Esophagus squamous epithelium (tissue), 5 donors: ENCODE measurements at regions not wholly inside any gene's neighbourhood (a gene's known extent, or its start where the extent isn't known, plus 50 kb on each side); places are given as distances from the start of the nearest gene placed in this dataset.

Experiments
- DNase-seq: peaks from one replicate; lab custom pipeline; 2025; lab: John Stamatoyannopoulos, UW
- H3K27ac ChIP-seq, 4 donors: fragments of 200-600 bp; sonication (generic); one replicate each; pipeline ENCODE4 v1.5.1; 2016 to 2019; ENCODE audit warnings: mild to moderate bottlenecking in 1 of 4
- H3K27me3 ChIP-seq, 4 donors: fragments of 200-600 bp; sonication (generic); 1 replicate in 3 of 4; 2 replicates in 1 of 4; pipeline versions ENCODE4 v1.5.1 to v1.6.0; 2017 to 2021; ENCODE audit warnings: antibody characterized with exemption in 1 of 4
- H3K36me3 ChIP-seq, 3 donors: fragments of 200-600 bp; sonication (generic); one replicate each; pipeline ENCODE4 v1.5.1; 2016 to 2019
- H3K4me1 ChIP-seq, 3 donors: fragments of 200-600 bp; sonication (generic); one replicate each; pipeline ENCODE4 v1.5.1; 2017 to 2019
- H3K4me3 ChIP-seq, 4 donors: fragments of 200-600 bp; sonication (generic); 1 replicate in 3 of 4; 2 replicates in 1 of 4; pipeline ENCODE4 v1.5.1; 2016 to 2019; ENCODE audit warnings: mild to moderate bottlenecking in 2 of 4, moderate library complexity in 1 of 4
- H3K9me3 ChIP-seq, 3 donors: fragments of 200-600 bp; sonication (generic); one replicate each; pipeline ENCODE4 v1.5.1; 2016 to 2019
- CTCF ChIP-seq, 6 experiments: fragments of 450-650 bp in 4 of 6; fragments of 200-600 bp in 2 of 6; sonication (generic) in 2 of 6; IDR thresholded peaks; one replicate each; pipeline ENCODE4 v1.5.1; 2016 to 2019; ENCODE audit warnings: antibody characterized with exemption in 6 of 6, mild to moderate bottlenecking in 4 of 6, moderate library complexity in 4 of 6
- POLR2A ChIP-seq, 4 donors: fragments of 450-650 bp; IDR thresholded peaks; one replicate each; pipeline ENCODE4 v1.6.1; 2017; ENCODE audit warnings: antibody characterized with exemption in 4 of 4, mild to moderate bottlenecking in 4 of 4, moderate library complexity in 3 of 4
- WGBS, 2 donors: methylation state at CpG; one replicate each; pipeline ENCODE4 v1.1.5; 2018; 5-methylcytosine and 5-hydroxymethylcytosine counted together
- intact Hi-C: fragments of 100-400 bp; cut with DNase I; formaldehyde crosslinking; loops from one replicate; pipeline ENCODE4 v1.15.0; 2022
- donor health status: DM: yes; HTN: yes; CAD: no.

DNA sequence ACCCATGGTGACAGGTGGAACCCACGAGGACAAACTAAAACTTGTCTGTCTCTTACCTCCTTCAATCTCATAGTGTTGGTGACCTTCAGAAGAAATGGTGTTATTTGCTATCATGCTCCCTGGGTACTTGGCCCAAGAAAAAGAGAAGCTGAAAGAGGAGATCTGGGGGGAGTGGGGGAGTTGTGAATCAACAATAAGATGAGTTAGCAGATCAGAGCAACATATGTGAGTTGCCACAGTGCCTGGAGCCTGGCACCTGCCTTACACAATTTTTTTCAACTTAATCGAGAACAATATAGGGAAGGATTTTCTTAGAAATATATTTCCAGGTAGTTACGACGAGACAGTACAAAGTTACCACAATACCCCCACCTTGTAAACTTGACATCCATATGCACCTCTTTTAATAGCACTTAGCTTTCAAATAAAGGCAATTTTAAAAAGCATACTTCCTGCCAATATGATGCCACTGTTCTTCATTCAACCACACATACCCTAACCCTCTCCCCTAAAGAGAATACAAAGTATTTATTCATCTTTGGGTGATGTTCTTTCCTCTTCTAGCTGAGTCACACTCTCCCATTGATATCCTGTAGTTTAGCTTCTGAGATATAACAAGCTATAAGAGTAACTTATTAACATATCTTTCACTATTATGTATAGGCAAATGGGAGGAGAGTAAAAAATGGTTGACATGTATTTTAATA is 424.1 kb upstream of the OR4E1 start:
- peaks cover 0 to 15% (median 0%) of the 10 kb centered on the region in 3 donors for H3K4me1 ChIP-seq
- no peaks in the 10 kb centered on the region for H3K36me3 ChIP-seq
- no peak overlapping the region for H3K4me3 ChIP-seq
- 70 to 73% methylated on average over 4 of the region's 4 CpGs for WGBS, 2 donors
- H3K27me3 ChIP-seq, result no peaks in the 10 kb centered on the region
- no peak for DNase-seq
- TF ChIP-seq CTCF (IDR thresholded peaks at IDR 0.05) (no peak), POLR2A (IDR thresholded peaks at IDR 0.05) (no peak)
- peak overlapping the region; percentile 29 to 78 (median 71) for H3K27ac ChIP-seq
- intact Hi-C loops, result no loop called here
- H3K9me3 ChIP-seq, result no peaks in the 10 kb centered on the region

- H3K9me3 ChIP-seq, result no peaks in the 10 kb centered on the region
- no peaks in the 10 kb centered on the region for H3K27me3 ChIP-seq
- DNase-seq, result no peak
- peak overlapping the region; percentile 45 to 78 (median 72) for H3K27ac ChIP-seq
- no peak for TF ChIP-seq CTCF (IDR thresholded peaks at IDR 0.05)
- TF ChIP-seq POLR2A (IDR thresholded peaks at IDR 0.05), result no peak
- no peak overlapping the region for H3K4me3 ChIP-seq
- WGBS, 2 donors, result 26 to 28% methylated on average over 5 of the region's 5 CpGs
- H3K4me1 ChIP-seq, result peaks cover 0 to 15% (median 0%) of the 10 kb centered on the region in 3 donors
- intact Hi-C loops, result no loop called here
- H3K36me3 ChIP-seq, result no peaks in the 10 kb centered on the region
Measured at GRCh38 chr14:22097072-22097471, 423.5 kb upstream of the OR4E1 start.

DNA sequence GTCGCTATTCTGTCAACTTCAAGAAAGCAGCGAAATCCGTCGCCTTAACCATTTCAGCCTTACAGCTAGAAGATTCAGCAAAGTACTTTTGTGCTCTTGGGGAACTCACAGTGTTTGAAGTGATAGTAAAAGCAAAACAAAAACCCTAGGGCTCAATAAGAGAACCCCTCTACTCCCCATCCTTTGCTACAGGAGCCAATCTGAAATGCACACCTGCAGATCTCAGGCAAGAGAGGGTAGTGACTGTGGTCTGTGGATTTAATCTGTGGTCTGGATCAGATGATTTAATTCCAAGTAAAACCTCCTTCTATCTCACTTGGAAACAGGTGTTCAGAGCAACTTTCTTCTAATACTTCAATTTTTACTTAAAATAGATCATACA is 422.9 kb upstream of the OR4E1 start:
- no peaks in the 10 kb centered on the region for H3K27me3 ChIP-seq
- no peak overlapping the region for H3K4me3 ChIP-seq
- DNase-seq, result no peak
- intact Hi-C loops, result no loop called here
- WGBS, 2 donors, result 66 to 98% methylated on average over 4 of the region's 4 CpGs
- H3K9me3 ChIP-seq, result no peaks in the 10 kb centered on the region
- TF ChIP-seq CTCF (IDR thresholded peaks at IDR 0.05), result no peak
- no peak for TF ChIP-seq POLR2A (IDR thresholded peaks at IDR 0.05)
- peaks cover 0 to 15% (median 0%) of the 10 kb centered on the region in 3 donors for H3K4me1 ChIP-seq
- H3K36me3 ChIP-seq, result no peaks in the 10 kb centered on the region
- peak overlapping the region; percentile 45 to 78 (median 72) for H3K27ac ChIP-seq

DNA sequence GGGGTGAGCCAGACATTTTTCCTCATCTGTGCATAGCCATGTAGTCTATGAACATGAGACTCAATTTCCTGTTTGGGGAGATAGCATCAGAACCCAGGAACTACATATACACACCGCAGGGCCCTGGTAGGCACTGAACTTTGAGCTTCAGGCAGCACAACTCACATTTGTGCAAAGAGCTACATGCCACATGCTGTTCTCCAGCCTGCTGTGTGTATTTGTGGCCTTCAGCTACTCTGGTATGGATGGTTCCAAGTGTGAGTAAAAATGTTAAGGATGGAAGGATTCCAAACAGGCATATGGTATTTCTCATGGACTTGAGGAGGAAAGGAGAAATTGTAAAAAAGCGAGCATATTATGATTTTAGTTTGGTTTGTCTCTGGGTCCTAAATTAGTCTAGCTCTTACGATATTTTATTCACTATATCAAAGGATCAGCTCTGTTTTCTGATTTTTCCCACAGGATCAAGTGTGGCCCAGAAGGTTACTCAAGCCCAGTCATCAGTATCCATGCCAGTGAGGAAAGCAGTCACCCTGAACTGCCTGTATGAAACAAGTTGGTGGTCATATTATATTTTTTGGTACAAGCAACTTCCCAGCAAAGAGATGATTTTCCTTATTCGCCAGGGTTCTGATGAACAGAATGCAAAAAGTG is 422.4 kb upstream of the OR4E1 start:
- Histone ChIP-seq H3K9me3 (no peaks in the 10 kb centered on the region), H3K36me3 (no peaks in the 10 kb centered on the region), H3K4me3 (no peak overlapping the region), H3K4me1 (peaks cover 0 to 15% (median 0%) of the 10 kb centered on the region in 3 donors), H3K27me3 (no peaks in the 10 kb centered on the region), H3K27ac (peak overlapping the region; percentile 45 to 78 (median 72))
- TF ChIP-seq CTCF (IDR thresholded peaks at IDR 0.05) (no peak), POLR2A (IDR thresholded peaks at IDR 0.05) (no peak)
- no peak for DNase-seq
- 68 to 70% methylated on average over 4 of the region's 4 CpGs for WGBS, 2 donors
- intact Hi-C loops, result no loop called here

GRCh38 chr14:22089940-22090339 is 416.3 kb upstream of the OR4E1 start:
- intact Hi-C loops, result no loop called here
- no peak overlapping the region for H3K4me3 ChIP-seq
- no peaks in the 10 kb centered on the region for H3K9me3 ChIP-seq
- peak overlapping the region in 3 of 4 donors; percentile 58 to 81 (median 71) for H3K27ac ChIP-seq
- H3K27me3 ChIP-seq, result no peaks in the 10 kb centered on the region
- no peak for TF ChIP-seq CTCF (IDR thresholded peaks at IDR 0.05)
- no peak for TF ChIP-seq POLR2A (IDR thresholded peaks at IDR 0.05)
- DNase-seq, result no peak
- WGBS, 2 donors, result 64 to 70% methylated on average over 2 of the region's 2 CpGs
- peaks cover 0 to 11% (median 0%) of the 10 kb centered on the region in 3 donors for H3K4me1 ChIP-seq
- no peaks in the 10 kb centered on the region for H3K36me3 ChIP-seq
